H1 (cell line): ENCODE measurements at regions not wholly inside any gene's neighbourhood (a gene's known extent, or its start where the extent isn't known, plus 50 kb on each side); places are given as distances from the start of the nearest gene placed in this dataset.

ENCODE experiments used
- CTCF ChIA-PET: fragments of 300-600 bp; sonication (Branson Sonifier 250); formaldehyde crosslinking; loops from one replicate; lab custom pipeline; 2021; ENCODE audit not compliant: partially characterized antibody; lab: Charles Lee
- POLR2A ChIA-PET: fragments of 300-600 bp; sonication (Branson Sonifier 250); formaldehyde crosslinking; loops from one replicate; lab custom pipeline; 2021; ENCODE audit warnings: inconsistent platforms; ENCODE audit not compliant: partially characterized antibody; lab: Charles Lee
- DNase-seq, 2 experiments: peaks; one replicate each; pipeline versions ENCODE4 v3.0.0 to v3.0.0-alpha.2; 2010 to 2022; ENCODE audit warnings: low spot score in 2 of 2, low read depth in 1 of 2, mixed read lengths in 1 of 2
- FAIRE-seq: peaks from 2 replicates; lab custom pipeline; 2011; peaks lifted over from hg19 to GRCh38; lab: Jason Lieb, UNC
- H2AFZ ChIP-seq: 2 replicates; pipeline ENCODE4 v1.8.1; 2012; ENCODE audit warnings: low read length, inconsistent platforms
- H2AK5ac ChIP-seq: 2 replicates; pipeline ENCODE4 v1.6.1; 2013; ENCODE audit warnings: low read depth, low read length
- H2BK120ac ChIP-seq: replicated peaks from 2 replicates; pipeline ENCODE3; 2013; ENCODE audit warnings: low read depth, low read length, inconsistent platforms
- H2BK12ac ChIP-seq: 2 replicates; pipeline ENCODE4 v1.6.1; 2013; ENCODE audit warnings: low read depth, low read length
- H2BK15ac ChIP-seq: 2 replicates; pipeline ENCODE4 v1.6.1; 2013; ENCODE audit warnings: low read length
- H2BK20ac ChIP-seq: 2 replicates; pipeline ENCODE4 v1.6.1; 2013; ENCODE audit warnings: low read length
- H2BK5ac ChIP-seq: 2 replicates; pipeline ENCODE4 v1.6.1; 2013; ENCODE audit warnings: low read depth, low read length
- H3K14ac ChIP-seq: 2 replicates; pipeline ENCODE4 v1.6.1; 2013; ENCODE audit warnings: inconsistent platforms; ENCODE audit not compliant: insufficient read length
- H3K18ac ChIP-seq: 2 replicates; pipeline ENCODE4 v1.6.1; 2013; ENCODE audit warnings: low read length; ENCODE audit errors: extremely low read depth
- H3K23ac ChIP-seq: 2 replicates; pipeline ENCODE4 v1.6.1; 2013; ENCODE audit warnings: inconsistent platforms; ENCODE audit not compliant: insufficient read length
- H3K23me2 ChIP-seq: 2 replicates; pipeline ENCODE4 v1.6.1; 2013; ENCODE audit warnings: low read depth, low read length
- H3K27ac ChIP-seq: 2 replicates; pipeline ENCODE4 v1.6.1; 2011; ENCODE audit warnings: low read depth, low read length, inconsistent platforms
- H3K27me3 ChIP-seq, 4 experiments: replicated peaks in 1 of 4; 1 replicate in 1 of 4; 2 replicates in 3 of 4; pipeline versions ENCODE4 v1.6.1 to v1.8.1; 2011 to 2013; ENCODE audit warnings: low read length in 3 of 4, mild to moderate bottlenecking in 3 of 4, inconsistent platforms in 2 of 4, mixed read lengths in 2 of 4, moderate library complexity in 1 of 4; ENCODE audit not compliant: control insufficient read depth in 3 of 4, insufficient read depth in 3 of 4; ENCODE audit errors: extremely low read depth in 1 of 4
- H3K36me3 ChIP-seq, 4 experiments: 2 replicates each; pipeline versions ENCODE4 v1.6.1 to v1.8.1; 2011 to 2013; ENCODE audit warnings: mild to moderate bottlenecking in 4 of 4, low read length in 3 of 4, moderate library complexity in 2 of 4, control low read depth in 1 of 4, inconsistent platforms in 1 of 4; ENCODE audit not compliant: insufficient read depth in 4 of 4, control insufficient read depth in 2 of 4
- H3K4ac ChIP-seq: replicated peaks from 2 replicates; pipeline ENCODE3; 2013; ENCODE audit warnings: low read length, low read depth, mixed read lengths, inconsistent platforms; ENCODE audit not compliant: insufficient read length
- H3K4me1 ChIP-seq, 4 experiments: replicated peaks in 1 of 4; 1 replicate in 1 of 4; 2 replicates in 3 of 4; pipeline versions ENCODE4 v1.6.1 to v1.8.1; 2011 to 2013; ENCODE audit warnings: low read length in 3 of 4, inconsistent platforms in 2 of 4, mixed read lengths in 1 of 4; ENCODE audit not compliant: insufficient read depth in 4 of 4, control insufficient read depth in 3 of 4
- H3K4me2 ChIP-seq, 2 experiments: 2 replicates each; pipeline versions ENCODE4 v1.6.1 to v1.8.1; 2011 to 2013; ENCODE audit warnings: low read depth in 2 of 2, low read length in 2 of 2, control low read depth in 1 of 2, inconsistent platforms in 1 of 2, mild to moderate bottlenecking in 1 of 2; ENCODE audit not compliant: insufficient read depth in 1 of 2
- H3K4me3 ChIP-seq, 4 experiments: fragments of 200-600, 300-600 bp in 1 of 4; sonication (generic), shearing (Covaris generic), sonication (Bioruptor Twin) in 1 of 4; 2 replicates each; pipeline versions ENCODE4 v1.5.1 to v1.8.1; 2011 to 2016; ENCODE audit warnings: low read length in 4 of 4, low read depth in 3 of 4, control low read depth in 2 of 4, inconsistent platforms in 2 of 4, mild to moderate bottlenecking in 2 of 4, mixed read lengths in 1 of 4, moderate library complexity in 1 of 4; ENCODE audit not compliant: insufficient read depth in 2 of 4; ENCODE audit errors: extremely low read depth in 1 of 4
- H3K56ac ChIP-seq: replicated peaks from 2 replicates; pipeline ENCODE3; 2013; ENCODE audit warnings: low read depth, mild to moderate bottlenecking, mixed read lengths, low read length, inconsistent platforms; ENCODE audit not compliant: insufficient read length
- H3K79me1 ChIP-seq: 2 replicates; pipeline ENCODE4 v1.6.1; 2013; ENCODE audit warnings: low read depth, low read length, control low read depth
- H3K79me2 ChIP-seq, 2 experiments: 2 replicates each; pipeline versions ENCODE4 v1.6.1 to v1.8.1; 2012 to 2013; ENCODE audit warnings: low read length in 2 of 2, mild to moderate bottlenecking in 2 of 2, inconsistent platforms in 1 of 2; ENCODE audit not compliant: insufficient read depth in 2 of 2, control insufficient read depth in 1 of 2
- H3K9ac ChIP-seq, 4 experiments: replicated peaks in 1 of 4; 1 replicate in 1 of 4; 2 replicates in 3 of 4; pipeline versions ENCODE4 v1.6.1 to v1.8.1; 2011 to 2013; ENCODE audit warnings: low read depth in 3 of 4, low read length in 3 of 4, control low read depth in 2 of 4, mild to moderate bottlenecking in 2 of 4, moderate library complexity in 2 of 4, inconsistent platforms in 1 of 4; ENCODE audit errors: extremely low read depth in 1 of 4
- H3K9me3 ChIP-seq, 2 experiments: 2 replicates each; pipeline versions ENCODE4 v1.6.1 to v1.8.1; 2012 to 2013; ENCODE audit warnings: mild to moderate bottlenecking in 2 of 2, moderate library complexity in 2 of 2, control low read depth in 1 of 2, inconsistent platforms in 1 of 2, low read depth in 1 of 2, low read length in 1 of 2, mixed read lengths in 1 of 2; ENCODE audit not compliant: insufficient read depth in 2 of 2
- H4K20me1 ChIP-seq, 2 experiments: replicated peaks in 1 of 2; 2 replicates each; pipeline versions ENCODE3 to v1.8.1; 2011 to 2013; ENCODE audit warnings: inconsistent platforms in 2 of 2, low read length in 2 of 2, mild to moderate bottlenecking in 1 of 2; ENCODE audit not compliant: insufficient read depth in 2 of 2, control insufficient read depth in 1 of 2
- H4K5ac ChIP-seq: 2 replicates; pipeline ENCODE4 v1.6.1; 2013; ENCODE audit warnings: low read length, low read depth, mixed read lengths, inconsistent platforms; ENCODE audit not compliant: insufficient read length
- H4K8ac ChIP-seq: 2 replicates; pipeline ENCODE4 v1.8.0; 2013; ENCODE audit warnings: mild to moderate bottlenecking, moderate library complexity, low read length, inconsistent platforms; ENCODE audit not compliant: insufficient read depth; ENCODE audit errors: extremely low read depth
- H4K91ac ChIP-seq: replicated peaks from 2 replicates; pipeline ENCODE3; 2013; ENCODE audit warnings: low read length, mixed read lengths, inconsistent platforms; ENCODE audit not compliant: insufficient read length
- CEBPB ChIP-seq: IDR thresholded peaks from 2 replicates; pipeline ENCODE4 v1.6.1; 2012; ENCODE audit warnings: low read depth, low read length
- NANOG ChIP-seq: IDR thresholded peaks from 2 replicates; pipeline ENCODE4 v1.6.1; 2011; ENCODE audit warnings: low read length, low read depth, mild to moderate bottlenecking, inconsistent platforms; ENCODE audit not compliant: insufficient read depth, poor library complexity, severe bottlenecking
- WGBS, 2 experiments: shearing (Covaris generic) in 1 of 2; methylation state at CpG; one replicate each; pipeline versions ENCODE4 v1.1.6 to v1.1.7; 2013 to 2015; ENCODE audit warnings: low lambda C conversion rate in 2 of 2, mixed read lengths in 2 of 2, inconsistent platforms in 1 of 2, low coverage in 1 of 2, missing lambda C conversion rate in 1 of 2; ENCODE audit not compliant: insufficient replicate concordance in 2 of 2, insufficient coverage in 1 of 2, insufficient read length in 1 of 2; ENCODE audit errors: extremely low coverage in 1 of 2, missing lambda C conversion rate in 1 of 2; 5-methylcytosine and 5-hydroxymethylcytosine counted together

GRCh38 chr18:77776104-77776503 lies 526.5 kb downstream of the GALR1 start:
- Histone ChIP-seq H3K9me3 (no peaks in the 10 kb centered on the region), H2BK120ac (no peak overlapping the region), H3K4me3 (no peak overlapping the region), H4K8ac (no peak overlapping the region; the same call in 1 of the 2 replicates), H2BK15ac (no peak overlapping the region), H3K56ac (no peak overlapping the region), H3K4me1 (no peaks in the 10 kb centered on the region), H2BK5ac (no peak overlapping the region), H3K18ac (no peak overlapping the region), H3K23ac (no peak overlapping the region), H4K5ac (no peak overlapping the region), H2AFZ (no peak overlapping the region), H3K9ac (no peak overlapping the region), H3K27me3 (no peaks in the 10 kb centered on the region), H3K27ac (no peak overlapping the region), H3K14ac (no peak overlapping the region), H3K79me1 (no peaks in the 10 kb centered on the region), H4K91ac (no peak overlapping the region), H3K4me2 (no peak overlapping the region), H2AK5ac (no peak overlapping the region), H3K4ac (no peak overlapping the region), H4K20me1 (no peaks in the 10 kb centered on the region), H3K79me2 (no peaks in the 10 kb centered on the region), H2BK20ac (no peak overlapping the region), H2BK12ac (no peak overlapping the region), H3K23me2 (no peaks in the 10 kb centered on the region), H3K36me3 (no peaks in the 10 kb centered on the region; a peak in 1 of 8 replicates)
- WGBS, 2 experiments, result 95% methylated on average over 12 of the region's 12 CpGs; no CpG with 5 or more reads in 1 of the 2 experiments
- no peak for DNase-seq
- FAIRE-seq, result no peak
- ChIA-PET CTCF (interaction anchor here (1.0 kb wide), 1 partner anchor 43 kb away, joined by 3 read pairs; no protein-coding TSS in a partner anchor), POLR2A (no interaction called here)
- TF ChIP-seq NANOG (no peak), CEBPB (no peak)
